ENCODE measurements at regions not wholly inside any gene's neighbourhood (a gene's known extent, or its start where the extent isn't known, plus 50 kb on each side); places are given as distances from the start of the nearest gene placed in this dataset.

GRCh38 chr7:45350896-45351295 lies 193.3 kb downstream of the RAMP3 start:
- no peak for DNase-seq (ENCODE audit: low spot score)

GRCh38 chr7:45358287-45358686 lies 200.7 kb downstream of the RAMP3 start:
- no peak for DNase-seq (ENCODE audit: low spot score)

- DNase-seq (ENCODE audit: low spot score): no peak
Observed at GRCh38 chr7:45359250-45359649, 201.7 kb downstream of the RAMP3 start.

DNA sequence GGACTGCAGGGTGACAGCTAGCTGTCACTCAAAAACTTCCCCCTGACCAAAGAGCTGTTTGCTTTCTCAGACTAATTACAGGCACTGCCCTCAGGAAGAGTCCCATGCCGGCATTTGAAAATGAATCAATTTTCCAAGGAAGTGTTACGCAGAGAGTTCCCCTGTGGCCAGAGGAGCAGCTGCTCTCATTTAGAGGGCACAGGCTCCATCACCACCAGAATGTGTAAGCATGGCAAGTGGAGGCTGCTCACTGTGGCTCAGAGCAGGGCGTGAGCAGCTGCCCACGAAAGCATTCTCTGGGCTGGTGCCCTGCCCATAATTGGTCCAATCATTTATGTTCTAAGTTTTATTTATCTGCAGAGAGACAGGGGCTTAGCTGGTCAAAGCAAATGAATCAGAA lies 202.2 kb downstream of the RAMP3 start:
- DNase-seq (ENCODE audit: low spot score): no peak

DNA sequence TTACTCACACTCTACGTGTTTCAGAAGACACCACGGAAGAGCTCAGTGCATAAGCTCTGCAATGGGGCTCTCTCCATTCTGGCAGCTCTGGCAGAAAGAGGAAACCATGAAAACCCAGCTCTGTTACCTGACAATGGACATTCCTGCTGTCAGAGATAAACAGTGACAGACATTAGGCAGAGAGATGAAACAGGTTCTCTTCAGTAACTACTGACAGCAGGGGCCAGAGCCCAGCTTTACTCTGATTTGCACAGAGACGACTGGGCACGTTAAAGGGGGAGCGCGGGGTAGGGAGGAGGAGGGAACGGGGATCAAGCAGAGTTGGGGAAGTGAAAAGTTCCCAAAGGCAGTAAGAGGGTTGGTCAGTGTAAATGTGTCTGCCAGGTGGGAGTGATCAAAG lies 206.1 kb downstream of the RAMP3 start:
- no peak for DNase-seq (ENCODE audit: low spot score)

DNA sequence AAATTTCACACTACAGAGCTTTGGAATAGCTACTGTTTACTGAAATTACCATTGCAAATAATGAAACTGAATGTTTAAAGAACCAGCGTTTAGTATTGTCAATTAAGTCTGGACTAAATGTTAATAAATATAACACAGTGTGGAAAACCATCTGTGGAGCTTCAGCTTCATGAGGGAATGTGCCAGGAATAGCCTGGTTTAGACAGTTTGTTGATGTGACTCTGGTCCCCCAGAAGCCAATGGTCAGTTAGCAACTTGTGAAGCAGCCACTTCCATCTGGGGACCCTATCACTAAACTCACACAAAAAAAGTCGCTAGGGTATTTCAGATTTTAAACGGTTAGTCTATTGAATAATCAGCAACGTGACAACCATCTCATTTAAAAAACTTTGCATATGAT lies 207.8 kb downstream of the RAMP3 start:
- DNase-seq (ENCODE audit: low spot score): no peak

- no peak for DNase-seq (ENCODE audit: low spot score)
Observed at GRCh38 chr7:45366475-45366874, 207.7 kb upstream of the ADCY1 start.

GRCh38 chr7:45367026-45367425 lies 207.1 kb upstream of the ADCY1 start:
- DNase-seq (ENCODE audit: low spot score): peak; percentile 12

DNA sequence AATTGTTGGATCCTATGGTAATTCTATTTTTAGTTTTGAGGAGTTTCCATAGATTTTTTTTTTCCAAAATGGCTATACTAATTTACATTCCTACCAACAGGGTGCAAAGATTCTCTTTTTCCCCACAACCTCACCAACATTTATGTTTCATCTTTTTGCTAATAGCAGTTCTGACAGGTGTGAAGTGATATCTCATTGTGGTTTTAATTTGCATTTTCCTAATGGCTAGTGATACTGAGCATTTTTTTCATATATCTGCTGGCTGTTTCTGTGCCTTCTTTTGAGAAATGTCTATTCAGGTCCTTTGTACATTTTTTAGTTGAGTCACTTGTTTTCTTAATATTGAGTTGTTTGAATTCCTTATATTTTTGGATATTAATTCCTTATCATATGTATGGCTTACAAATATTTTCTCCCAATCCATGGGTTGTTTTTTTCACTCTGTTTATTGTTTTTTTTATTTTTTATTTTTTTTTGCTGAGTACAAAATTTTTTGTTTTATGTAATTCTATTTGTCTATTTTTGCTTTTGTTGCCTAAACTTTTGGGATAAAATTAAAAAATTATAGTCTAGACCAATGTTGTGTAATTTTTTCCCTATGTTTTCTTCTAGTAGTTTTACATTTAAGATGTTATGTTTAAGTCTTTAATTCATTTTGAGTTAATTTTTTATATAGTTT lies 205.9 kb upstream of the ADCY1 start:
- no peak for DNase-seq (ENCODE audit: low spot score)

DNA sequence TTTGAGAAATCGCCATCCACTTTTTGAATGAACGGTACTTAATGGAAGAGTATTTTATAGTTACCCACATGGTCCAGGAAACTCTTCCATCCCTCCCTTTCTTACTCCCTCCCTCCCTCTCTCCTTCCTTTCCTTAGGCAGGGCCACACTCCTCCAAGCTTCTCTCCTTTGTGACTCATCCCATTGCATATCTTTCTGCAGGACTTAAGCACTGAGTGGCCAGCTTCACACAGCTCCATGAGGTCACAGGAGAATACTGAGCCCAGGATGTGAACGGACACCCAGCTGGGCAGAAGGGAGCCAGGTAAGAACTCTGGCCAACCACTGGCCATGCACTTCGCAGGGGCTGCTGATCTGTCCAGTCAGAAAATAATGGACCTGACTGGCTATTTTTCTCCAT lies 189.7 kb upstream of the ADCY1 start:
- DNase-seq (ENCODE audit: low spot score): peak; percentile 80

DNA sequence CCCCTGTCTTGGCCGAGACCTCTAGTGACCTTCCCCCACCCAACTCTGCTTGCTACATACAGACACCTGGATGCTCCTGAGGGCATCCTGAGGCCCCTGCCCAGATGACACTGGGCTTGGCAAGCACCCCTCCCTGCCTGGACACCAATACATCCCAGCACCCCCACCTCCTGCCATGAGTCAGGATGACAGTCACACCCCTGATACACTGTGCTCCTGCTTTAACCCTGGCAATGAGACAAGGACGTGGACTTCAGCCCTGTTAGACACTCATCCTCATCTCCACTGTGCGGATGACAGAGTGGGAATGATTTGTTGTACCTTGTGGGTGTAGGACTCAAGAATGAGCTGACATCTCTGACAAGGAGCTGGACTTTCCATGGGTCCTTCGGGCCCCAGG lies 186.3 kb upstream of the ADCY1 start:
- DNase-seq (ENCODE audit: low spot score): no peak

GRCh38 chr7:45389073-45389872 lies 184.9 kb upstream of the ADCY1 start:
- DNase-seq (ENCODE audit: low spot score): no peak

DNA sequence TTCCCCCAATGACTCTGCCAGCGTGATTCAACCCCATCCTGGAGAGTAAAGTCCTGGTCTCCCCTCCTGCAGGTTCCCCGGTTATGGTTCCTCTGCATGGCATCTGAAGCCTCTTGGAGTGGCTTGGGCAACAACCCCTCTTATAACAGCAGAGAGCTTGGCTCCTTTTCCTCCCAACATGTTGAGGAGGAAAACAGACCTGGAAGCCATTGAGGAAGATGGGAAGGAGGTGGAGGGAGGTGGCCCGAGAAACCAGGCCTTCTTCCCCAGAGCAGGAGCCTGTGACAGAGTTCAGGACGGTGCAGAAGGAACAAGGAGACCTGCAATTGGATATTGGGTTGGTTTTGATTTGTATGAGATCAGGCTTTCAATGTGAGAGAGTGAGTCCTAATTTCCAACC lies 184.0 kb upstream of the ADCY1 start:
- DNase-seq (ENCODE audit: low spot score): no peak

DNA sequence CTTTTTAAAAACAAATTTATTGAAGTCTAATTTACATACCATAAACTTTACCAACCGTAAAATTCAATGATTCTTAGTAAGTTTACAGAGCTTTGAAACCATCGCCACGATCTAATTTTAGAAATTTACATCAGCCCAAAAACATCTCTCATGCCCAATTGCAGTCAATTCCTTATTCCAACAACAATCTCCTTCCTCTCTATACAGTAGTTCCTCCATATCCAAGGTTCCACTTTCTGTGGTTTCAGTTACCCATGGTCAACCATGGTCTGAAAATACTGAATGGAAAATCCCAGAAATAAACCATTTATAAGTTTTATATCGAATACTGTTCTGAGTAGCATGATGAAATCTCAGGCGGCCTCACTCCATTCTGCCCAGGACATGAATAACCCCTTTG lies 183.4 kb upstream of the ADCY1 start:
- no peak for DNase-seq (ENCODE audit: low spot score)

- no peak for DNase-seq (ENCODE audit: low spot score)
Observed at GRCh38 chr7:45391618-45392451, 182.3 kb upstream of the ADCY1 start.

GRCh38 chr7:45394117-45394708 lies 180.0 kb upstream of the ADCY1 start:
- DNase-seq (ENCODE audit: low spot score): no peak

- no peak for DNase-seq (ENCODE audit: low spot score)
Observed at GRCh38 chr7:45399069-45399468, 175.1 kb upstream of the ADCY1 start.

GRCh38 chr7:45400680-45401079 lies 173.5 kb upstream of the ADCY1 start:
- no peak for DNase-seq (ENCODE audit: low spot score)

DNA sequence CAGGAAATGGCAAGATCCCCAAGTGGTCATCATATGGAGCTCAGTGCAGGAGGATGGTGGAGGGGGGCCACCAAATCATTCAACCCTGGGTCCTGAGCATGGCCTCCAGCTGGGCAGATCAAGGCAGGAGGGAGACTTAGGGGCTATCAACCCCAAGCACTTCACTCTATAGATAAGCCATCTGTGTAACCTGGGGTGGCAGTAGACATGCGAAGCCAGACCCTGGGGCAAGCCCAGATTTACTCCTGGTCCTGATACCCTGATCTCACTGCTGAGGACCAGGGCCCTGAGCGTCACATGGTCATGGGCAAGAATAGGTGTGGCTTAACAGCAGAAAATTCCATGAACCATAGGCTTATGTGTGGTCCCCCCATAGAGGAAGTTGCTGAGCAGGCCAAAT lies 173.0 kb upstream of the ADCY1 start:
- DNase-seq (ENCODE audit: low spot score): no peak

DNA sequence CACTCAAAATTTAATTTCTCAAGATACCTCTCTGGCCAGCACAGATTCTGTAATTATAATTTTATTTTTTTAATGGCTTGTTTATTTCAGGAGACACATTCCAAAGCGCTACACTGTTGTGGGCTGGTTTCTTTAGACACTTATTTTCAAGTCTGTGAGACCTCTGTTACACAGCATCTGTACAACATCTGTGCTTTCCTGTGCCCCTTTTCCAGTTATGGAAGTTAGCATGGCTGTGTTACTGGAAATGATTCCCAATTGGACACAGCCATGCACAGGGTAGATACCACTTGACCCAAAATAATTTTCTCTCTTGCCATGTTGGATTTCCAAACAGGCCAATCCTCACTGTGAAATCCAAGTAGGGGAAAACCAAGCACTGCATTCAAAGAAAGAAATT lies 172.3 kb upstream of the ADCY1 start:
- no peak for DNase-seq (ENCODE audit: low spot score)

DNA sequence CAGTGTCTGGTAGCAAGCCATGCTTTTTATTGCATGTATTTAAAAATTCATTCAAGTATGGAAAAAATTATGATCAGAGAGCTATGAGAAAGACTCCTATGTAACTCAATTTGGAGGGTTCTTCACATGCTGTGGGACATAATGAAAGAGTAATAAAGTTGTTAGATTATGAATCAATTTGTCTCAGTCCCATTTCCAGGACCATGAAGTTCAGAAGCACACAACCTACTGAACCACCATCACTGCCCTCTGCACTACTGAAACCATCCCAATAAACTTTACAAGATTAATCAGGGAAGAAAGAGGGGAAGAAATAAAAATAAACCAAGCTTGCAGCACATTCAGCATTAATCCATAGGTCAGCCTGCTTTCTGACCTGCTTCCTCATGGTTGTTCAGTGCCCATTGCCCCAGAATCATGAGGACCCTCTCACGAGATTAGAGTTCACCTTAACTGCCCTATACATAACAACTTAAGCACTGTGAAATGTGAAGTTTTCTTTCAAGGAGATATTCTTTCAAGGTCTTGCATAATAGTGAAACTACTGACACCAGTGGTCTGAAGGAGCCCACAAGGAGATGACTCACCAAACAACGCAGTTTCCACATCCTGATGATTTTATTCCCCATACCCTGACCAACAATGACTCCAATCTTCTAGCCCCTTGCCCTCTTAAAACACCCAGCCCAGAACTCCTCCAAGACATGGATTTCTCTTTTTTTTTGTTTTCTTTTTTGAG lies 171.5 kb upstream of the ADCY1 start:
- DNase-seq (ENCODE audit: low spot score): peak; percentile 97

DNA sequence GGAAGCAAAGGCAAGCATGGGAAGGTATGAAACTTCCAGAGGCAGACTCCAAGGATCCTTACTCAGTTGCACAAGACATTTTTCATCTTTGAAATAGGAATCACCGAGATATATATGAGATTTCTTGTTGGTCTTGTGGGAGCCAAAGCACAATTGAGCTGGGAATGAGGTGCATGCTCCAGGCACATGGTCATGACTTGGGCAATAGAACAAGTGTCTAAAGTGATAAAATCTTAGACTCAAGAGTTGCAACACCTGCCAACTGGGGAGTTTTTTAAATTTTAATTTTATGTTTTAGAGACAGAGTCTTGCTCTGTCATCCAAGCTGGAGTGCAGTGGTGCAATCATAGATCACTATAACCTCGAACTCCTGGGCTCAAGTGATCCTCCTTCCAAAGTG lies 169.5 kb upstream of the ADCY1 start:
- no peak for DNase-seq (ENCODE audit: low spot score)
